A673 (cell line): ENCODE measurements at regions not wholly inside any gene's neighbourhood (a gene's known extent, or its start where the extent isn't known, plus 50 kb on each side); places are given as distances from the start of the nearest gene placed in this dataset.

Experiments
- BruUV-seq: library from RNA; stranded (reverse); fragments of 400-500 nt; replicated peaks from 2 replicates; lab custom pipeline; 2021; lab: Mats Ljungman, UMichigan
- CTCF ChIA-PET: fragments of 300-600 bp; sonication (Branson Sonifier 250); formaldehyde crosslinking; loops from one replicate; lab custom pipeline; 2022; ENCODE audit warnings: antibody characterized with exemption; lab: Charles Lee
- POLR2A ChIA-PET: fragments of 300-600 bp; sonication (Branson Sonifier 250); formaldehyde crosslinking; loops from one replicate; lab custom pipeline; 2022; ENCODE audit warnings: antibody characterized with exemption; ENCODE audit not compliant: low non-redundant PET; lab: Charles Lee
- DNase-seq: peaks from one replicate; pipeline ENCODE4 v3.0.0-alpha.2; 2015; ENCODE audit warnings: low spot score
- H3K27ac ChIP-seq: fragments of 200-600 bp; sonication (generic); 2 replicates; pipeline ENCODE4 v1.5.1; 2016; ENCODE audit warnings: mixed run types, low read depth, mild to moderate bottlenecking, mixed read lengths, antibody characterized with exemption, low read length; ENCODE audit not compliant: poor library complexity, severe bottlenecking
- H3K27me3 ChIP-seq: fragments of 200-600 bp; sonication (generic); replicated peaks from 2 replicates; pipeline ENCODE4 v1.6.1; 2017; ENCODE audit warnings: mixed run types, low read depth, mild to moderate bottlenecking, mixed read lengths, antibody characterized with exemption, low read length; ENCODE audit not compliant: insufficient read depth, poor library complexity
- H3K36me3 ChIP-seq: fragments of 200-600 bp; sonication (generic); 2 replicates; pipeline ENCODE4 v1.6.1; 2016; ENCODE audit warnings: mixed run types, mild to moderate bottlenecking, mixed read lengths, antibody characterized with exemption, low read length; ENCODE audit not compliant: insufficient read depth, poor library complexity, severe bottlenecking
- H3K4me1 ChIP-seq: fragments of 200-600 bp; sonication (generic); 2 replicates; pipeline ENCODE4 v1.6.1; 2017; ENCODE audit warnings: mixed run types, mild to moderate bottlenecking, mixed read lengths, antibody characterized with exemption, low read length; ENCODE audit not compliant: insufficient read depth, poor library complexity, severe bottlenecking
- H3K4me3 ChIP-seq: fragments of 200-600 bp; sonication (generic); 2 replicates; pipeline ENCODE4 v1.5.1; 2016; ENCODE audit warnings: low read depth, mixed run types, mild to moderate bottlenecking, mixed read lengths, low read length; ENCODE audit not compliant: poor library complexity, severe bottlenecking
- H3K9me3 ChIP-seq: fragments of 200-600 bp; sonication (generic); 2 replicates; pipeline ENCODE4 v1.6.1; 2016; ENCODE audit warnings: mixed run types, low read depth, mild to moderate bottlenecking, mixed read lengths, antibody characterized with exemption, low read length; ENCODE audit not compliant: poor library complexity, severe bottlenecking
- CTCF ChIP-seq: fragments of 300-800, 200-600 bp; sonication (generic); conservative IDR thresholded peaks from 2 replicates; pipeline ENCODE4 v1.5.1; 2017; ENCODE audit warnings: low read depth, mild to moderate bottlenecking, antibody characterized with exemption, low read length, moderate library complexity, mixed read lengths
- EZH2 ChIP-seq: fragments of 200-600 bp; sonication (generic); IDR thresholded peaks from 2 replicates; pipeline ENCODE4 v1.6.1; 2017; ENCODE audit warnings: borderline replicate concordance, low read depth, mild to moderate bottlenecking, mixed read lengths, antibody characterized with exemption, low read length; ENCODE audit not compliant: poor library complexity, severe bottlenecking
- intact Hi-C: fragments of 100-400 bp; cut with micrococcal nuclease; formaldehyde crosslinking; loops from one replicate; pipeline ENCODE4 v1.10.0; 2022; ENCODE audit not compliant: unreplicated experiment

- Histone ChIP-seq H3K9me3 (no peaks in the 10 kb centered on the region), H3K27me3 (no peaks in the 10 kb centered on the region), H3K36me3 (no peaks in the 10 kb centered on the region), H3K4me1 (no peaks in the 10 kb centered on the region), H3K4me3 (no peak overlapping the region), H3K27ac (no peak overlapping the region)
- BruUV-seq, result no TSS peak
- TF ChIP-seq EZH2, result no peak
- no peak for TF ChIP-seq CTCF
- intact Hi-C loops, result no loop called here
- ChIA-PET POLR2A (no interaction called here), CTCF (interaction anchor here (0.6 kb wide), 1 partner anchor 116 kb away, joined by 14 read pairs; no protein-coding TSS in a partner anchor)
- DNase-seq, result no peak
These were observed 75.0 kb upstream of the LAPTM4A start for GRCh38 chr2:20126469-20126868.

- H3K4me1 ChIP-seq, result no peaks in the 10 kb centered on the region
- H3K27me3 ChIP-seq, result no peaks in the 10 kb centered on the region
- DNase-seq, result no peak
- ChIA-PET POLR2A (no interaction called here), CTCF (interaction anchor here (0.6 kb wide), 1 partner anchor 117 kb away, joined by 14 read pairs; no protein-coding TSS in a partner anchor)
- BruUV-seq, result no TSS peak
- no peaks in the 10 kb centered on the region for H3K9me3 ChIP-seq
- no peak overlapping the region for H3K4me3 ChIP-seq
- intact Hi-C loops, result no loop called here
- no peak for TF ChIP-seq CTCF
- H3K27ac ChIP-seq, result no peak overlapping the region
- H3K36me3 ChIP-seq, result no peaks in the 10 kb centered on the region
These were observed 74.6 kb upstream of the LAPTM4A start for GRCh38 chr2:20126040-20126439.

DNA sequence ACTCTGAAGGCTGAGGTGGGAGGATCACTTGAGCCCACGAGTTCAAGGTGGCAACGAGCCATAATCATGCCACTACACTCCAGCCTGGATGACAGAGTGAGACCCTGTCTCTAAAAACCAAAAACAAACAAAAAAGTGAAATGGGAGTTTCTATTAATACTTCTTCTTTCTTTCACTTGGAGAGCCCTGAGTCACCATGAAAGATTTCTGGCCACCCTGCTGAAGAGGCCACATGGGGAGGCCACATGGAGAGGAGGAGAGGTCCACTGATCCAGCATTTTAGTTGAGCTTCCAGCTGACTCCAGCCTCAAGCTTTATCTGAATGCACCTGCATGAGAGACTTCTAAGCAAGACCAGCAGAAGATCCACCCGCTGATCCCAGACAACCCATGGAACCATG lies 74.2 kb upstream of the LAPTM4A start:
- Histone ChIP-seq H3K4me1 (no peaks in the 10 kb centered on the region), H3K4me3 (no peak overlapping the region), H3K27ac (no peak overlapping the region), H3K36me3 (no peaks in the 10 kb centered on the region), H3K27me3 (no peaks in the 10 kb centered on the region), H3K9me3 (no peaks in the 10 kb centered on the region)
- BruUV-seq, result no TSS peak
- CTCF ChIA-PET, result no interaction called here
- no peak for DNase-seq
- TF ChIP-seq EZH2 (no peak), CTCF (no peak)
- intact Hi-C loops, result no loop called here
- POLR2A ChIA-PET, result no interaction called here
